ENCODE measurements at regions not wholly inside any gene's neighbourhood (a gene's known extent, or its start where the extent isn't known, plus 50 kb on each side); places are given as distances from the start of the nearest gene placed in this dataset.

DNA sequence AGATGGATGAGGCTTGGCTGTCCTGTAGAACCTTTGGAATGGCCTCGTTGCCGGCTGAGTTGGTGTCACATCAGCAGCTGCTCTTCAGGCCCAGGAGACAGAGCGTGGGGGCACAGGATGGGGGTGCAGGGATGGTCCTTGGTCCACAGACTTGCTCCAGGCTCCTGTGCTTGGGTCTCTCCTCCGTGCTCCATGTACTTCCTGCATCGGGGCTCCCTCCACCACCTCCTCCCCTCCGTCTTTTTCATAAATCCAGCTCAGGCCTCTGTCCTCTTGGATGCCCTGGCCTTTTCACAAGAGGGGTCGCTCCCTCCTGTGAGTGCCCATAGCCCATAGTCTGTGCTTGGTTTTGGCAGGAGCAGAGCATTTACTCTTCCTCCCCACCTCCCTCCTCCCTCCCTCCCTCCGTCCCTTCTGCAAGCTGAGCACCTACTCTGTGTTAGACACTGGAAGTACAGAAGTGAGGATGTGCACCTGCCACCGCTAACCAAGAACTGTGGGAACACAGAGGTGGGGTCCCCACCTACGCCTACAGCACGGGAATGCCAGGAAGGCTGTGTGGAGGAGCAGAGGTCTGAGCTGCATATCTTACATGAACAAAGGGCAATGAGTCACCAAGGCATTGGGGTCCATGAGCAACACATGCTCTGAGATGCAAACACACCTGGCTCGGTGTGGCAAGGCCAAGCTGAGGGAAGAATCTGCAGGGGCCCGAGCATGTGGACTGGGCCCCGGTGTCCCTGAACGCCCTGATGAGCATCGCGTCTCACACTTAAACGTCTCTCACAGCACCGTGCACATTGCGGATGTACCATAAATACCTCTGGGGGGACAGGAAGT lies 458.7 kb upstream of the HS6ST1 start:
- DNase-seq (ENCODE audit: low read depth) = no peak

DNA sequence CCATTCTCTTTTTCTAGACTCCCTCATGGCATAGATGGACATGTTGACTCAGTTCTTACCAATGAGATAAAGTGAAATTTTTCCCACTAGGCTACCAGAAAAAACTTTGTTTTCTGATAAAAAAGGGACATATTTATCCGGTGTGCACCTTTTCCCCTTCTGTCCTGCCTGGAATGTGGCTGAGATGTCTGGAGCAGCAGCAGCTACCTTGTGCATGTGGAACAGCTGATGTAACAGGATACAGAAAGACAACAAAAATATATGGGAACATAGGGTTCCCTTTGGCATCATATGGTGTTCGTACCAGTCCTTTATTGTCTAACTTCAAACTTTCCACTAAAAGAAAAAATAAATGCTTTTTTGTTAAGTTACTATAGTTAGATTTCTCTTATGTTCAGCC lies 460.2 kb upstream of the HS6ST1 start:
- DNase-seq (ENCODE audit: low read depth) = no peak

DNA sequence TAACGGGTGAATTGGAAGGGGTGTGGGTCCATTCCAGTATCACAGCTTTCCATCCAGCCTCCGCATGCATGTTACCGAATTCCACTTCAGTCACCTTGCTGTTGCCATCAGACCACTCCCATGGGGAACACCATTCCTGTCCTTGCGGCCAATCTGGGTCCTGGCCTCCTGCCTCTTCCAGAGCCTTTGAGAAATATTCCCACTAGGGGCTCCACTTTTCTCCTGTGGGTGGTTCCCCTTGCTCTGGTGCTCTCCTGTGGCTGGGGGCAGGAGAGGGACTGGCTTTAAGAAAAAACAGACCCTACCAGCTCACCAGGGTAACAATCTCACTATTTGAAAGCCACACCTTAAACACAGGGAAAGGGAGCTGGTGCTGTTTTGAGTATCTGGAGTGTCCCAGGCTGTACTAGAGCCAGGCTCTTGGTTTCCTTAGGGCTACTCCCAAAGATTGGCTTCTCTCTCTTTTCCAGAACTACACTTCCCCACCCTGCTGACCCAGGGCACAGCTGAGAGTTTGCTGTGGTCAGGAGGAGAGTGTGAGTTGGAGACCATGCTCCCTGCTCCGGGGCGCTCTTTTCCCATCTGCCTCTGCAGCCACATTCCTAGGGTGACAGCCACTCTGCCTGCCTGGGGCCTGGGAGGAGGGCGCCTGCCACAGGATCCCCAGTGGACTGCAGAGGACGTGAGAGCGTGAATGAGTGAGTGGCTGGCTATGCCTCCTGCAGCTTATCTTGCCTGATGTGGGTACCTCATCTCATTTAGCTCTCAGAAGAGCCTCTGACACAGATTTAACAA lies 460.8 kb upstream of the HS6ST1 start:
- DNase-seq (ENCODE audit: low read depth) = no peak

DNA sequence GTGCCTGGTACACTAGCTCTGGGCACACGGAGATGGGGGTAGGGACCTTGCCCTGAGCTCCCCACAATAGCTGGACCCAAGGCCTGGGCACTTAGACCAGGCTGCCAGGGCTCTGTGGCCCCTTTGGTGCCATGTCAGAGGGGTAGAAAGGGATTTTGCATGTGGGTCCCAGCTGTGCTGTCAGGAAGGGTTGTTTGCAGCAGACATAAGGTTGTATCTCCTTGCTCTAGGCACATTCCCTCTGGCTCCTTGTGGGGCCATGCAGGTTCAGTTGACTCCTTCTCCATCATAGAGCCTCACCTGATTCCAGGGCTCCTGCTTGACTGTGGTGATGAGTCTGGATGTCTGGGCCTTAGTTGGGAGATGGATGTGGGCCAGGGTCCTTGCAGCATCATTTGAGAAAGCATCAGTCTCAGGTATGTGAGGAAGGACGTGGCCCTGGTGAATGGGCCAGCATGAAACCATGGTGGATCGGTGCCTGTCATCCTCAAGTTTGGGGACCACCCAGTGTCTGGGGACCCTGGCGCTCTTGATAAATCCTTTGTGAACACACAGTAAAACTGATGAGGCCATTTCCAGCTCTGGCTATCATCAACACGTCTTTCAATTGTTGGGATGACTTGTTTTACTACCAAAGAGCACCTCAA lies 461.9 kb upstream of the HS6ST1 start:
- no peak for DNase-seq (ENCODE audit: low read depth)

DNA sequence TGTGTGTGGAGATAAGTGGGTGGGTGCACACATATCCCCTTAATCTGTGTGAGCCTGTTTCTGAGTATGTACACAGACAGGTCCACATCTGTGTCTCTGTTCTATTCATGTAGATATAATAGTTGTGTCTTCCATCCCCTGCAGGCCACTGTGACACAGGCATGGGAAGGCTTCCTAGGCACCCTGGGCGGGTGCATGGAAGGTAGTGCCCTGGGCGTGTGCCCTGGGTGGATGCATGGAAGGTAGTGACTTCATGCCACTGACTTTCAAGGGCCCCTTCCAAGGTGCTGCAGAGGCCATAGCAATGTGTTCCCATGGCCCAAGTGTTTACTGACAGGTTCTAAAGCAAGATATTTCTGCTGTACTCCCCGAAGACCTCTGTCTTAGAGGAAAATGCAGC lies 462.5 kb upstream of the HS6ST1 start:
- DNase-seq (ENCODE audit: low read depth) = no peak

DNA sequence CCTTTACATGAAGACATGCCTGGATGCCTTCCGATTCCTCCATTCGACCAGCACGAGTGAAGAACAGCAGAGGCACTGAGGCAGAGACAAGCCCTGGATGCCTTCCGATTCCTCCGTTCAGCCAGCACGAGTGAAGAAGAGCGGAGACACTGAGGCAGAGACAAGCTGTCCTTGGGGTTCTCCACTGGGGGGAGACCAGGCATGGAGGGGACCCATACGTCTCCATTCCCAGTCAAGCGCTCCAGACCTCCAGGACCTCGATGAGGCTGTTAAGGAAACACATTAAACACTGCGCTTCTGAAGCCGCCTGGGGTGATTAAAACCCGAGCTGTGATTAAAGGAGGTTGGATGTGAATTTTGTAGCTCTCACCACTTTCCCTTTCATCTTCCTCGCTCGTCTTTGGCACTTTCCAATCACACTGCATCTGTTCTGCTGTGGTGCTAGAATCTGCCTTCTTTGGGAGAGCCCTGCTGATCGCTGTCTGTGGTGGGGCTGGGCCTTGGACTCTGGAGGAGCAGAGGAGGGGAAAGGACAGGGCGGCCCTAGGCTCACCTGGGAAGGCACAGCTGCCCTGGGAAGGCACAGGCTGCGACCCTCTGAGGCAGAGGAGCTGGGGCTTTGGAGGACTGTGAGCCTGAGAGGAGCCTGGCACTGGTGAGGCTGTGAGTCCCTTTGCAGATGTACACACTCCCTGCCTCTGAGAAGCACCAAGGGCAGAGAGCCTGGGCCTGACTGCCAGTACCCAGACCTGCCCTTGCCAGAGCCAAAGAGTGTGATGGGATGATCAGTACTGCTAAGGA lies 463.1 kb upstream of the HS6ST1 start:
- DNase-seq (ENCODE audit: low read depth) = no peak

DNA sequence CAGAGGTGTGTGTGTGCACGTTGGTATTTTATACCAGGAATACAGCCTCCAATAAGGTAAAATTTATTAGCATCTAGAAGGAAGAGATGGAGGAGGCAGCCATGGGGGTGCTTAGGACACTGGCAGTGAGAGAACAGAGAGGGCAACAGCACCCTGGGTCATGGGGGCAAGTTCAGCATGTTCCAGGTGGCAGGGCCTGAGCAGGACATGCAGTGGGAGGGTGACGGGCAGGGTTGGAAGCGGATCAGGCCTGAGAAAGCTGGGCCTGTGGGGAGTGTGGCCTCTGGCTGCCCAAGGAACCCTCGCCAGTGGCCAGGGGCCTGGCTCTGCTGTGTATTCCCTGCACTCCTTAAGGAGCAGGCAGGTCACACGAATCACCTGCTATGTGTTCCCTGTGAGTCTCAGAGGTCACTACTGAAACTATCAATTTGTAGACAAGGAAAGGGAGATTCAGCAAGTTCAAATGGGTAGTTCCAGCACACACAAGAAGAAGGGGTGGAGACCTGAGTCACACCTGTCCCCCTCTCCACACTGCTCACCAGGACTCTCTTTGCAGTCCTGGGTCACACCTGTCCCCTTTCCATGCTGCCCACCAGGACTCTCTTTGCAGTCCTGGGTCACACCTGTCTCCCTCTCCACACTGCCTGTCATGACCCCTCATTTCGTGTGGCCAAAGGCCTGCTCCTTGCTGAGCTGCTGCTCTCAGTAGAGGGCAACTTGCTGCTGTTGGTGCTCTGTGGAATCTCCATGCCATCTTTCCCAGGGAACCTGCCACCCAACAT lies 463.9 kb upstream of the HS6ST1 start:
- no peak for DNase-seq (ENCODE audit: low read depth)

DNA sequence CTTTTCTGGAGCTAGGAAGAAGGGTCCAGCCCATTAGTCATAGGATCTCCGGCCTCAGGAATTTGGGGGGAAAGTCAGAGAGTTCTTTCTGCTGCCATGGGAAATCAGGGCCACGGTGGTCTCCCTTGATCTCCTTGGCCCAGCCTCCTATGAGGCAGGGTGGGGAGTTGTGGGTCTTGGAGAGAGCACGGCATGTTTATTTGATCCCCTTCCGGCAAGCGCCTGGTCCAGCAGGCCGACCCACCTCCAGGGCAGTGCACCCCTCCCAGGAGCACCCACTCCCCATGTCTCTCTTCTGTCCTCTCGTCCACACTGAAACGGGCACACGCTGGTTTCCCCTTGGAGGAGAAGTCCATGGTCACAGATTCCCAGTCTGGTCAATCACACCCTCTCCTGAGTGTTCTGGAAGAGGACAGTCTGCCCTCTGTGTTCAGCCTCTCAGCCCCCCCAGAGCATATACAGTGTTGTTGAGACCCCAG lies 464.6 kb upstream of the HS6ST1 start:
- no peak for DNase-seq (ENCODE audit: low read depth)

DNA sequence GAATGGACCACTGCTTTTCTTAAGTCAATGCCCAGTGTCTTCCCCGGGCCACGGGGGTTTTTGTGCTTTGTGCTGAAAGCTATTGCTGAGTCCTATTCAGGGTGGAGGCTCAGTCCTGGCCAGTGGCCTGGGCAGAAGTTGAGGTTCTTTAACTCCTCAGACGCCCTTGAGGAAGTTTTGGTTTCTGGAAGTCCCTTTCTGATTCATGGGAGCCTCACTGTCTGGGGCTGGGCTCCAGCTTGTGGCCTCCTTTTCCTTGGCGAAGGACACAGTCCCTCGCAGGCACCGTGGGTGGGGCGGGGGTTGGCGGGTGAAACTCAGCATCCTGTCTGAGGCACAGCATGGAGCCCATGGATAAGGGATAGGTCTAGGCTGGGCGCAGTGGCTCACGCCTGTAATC lies 465.2 kb upstream of the HS6ST1 start:
- DNase-seq (ENCODE audit: low read depth) = no peak

DNA sequence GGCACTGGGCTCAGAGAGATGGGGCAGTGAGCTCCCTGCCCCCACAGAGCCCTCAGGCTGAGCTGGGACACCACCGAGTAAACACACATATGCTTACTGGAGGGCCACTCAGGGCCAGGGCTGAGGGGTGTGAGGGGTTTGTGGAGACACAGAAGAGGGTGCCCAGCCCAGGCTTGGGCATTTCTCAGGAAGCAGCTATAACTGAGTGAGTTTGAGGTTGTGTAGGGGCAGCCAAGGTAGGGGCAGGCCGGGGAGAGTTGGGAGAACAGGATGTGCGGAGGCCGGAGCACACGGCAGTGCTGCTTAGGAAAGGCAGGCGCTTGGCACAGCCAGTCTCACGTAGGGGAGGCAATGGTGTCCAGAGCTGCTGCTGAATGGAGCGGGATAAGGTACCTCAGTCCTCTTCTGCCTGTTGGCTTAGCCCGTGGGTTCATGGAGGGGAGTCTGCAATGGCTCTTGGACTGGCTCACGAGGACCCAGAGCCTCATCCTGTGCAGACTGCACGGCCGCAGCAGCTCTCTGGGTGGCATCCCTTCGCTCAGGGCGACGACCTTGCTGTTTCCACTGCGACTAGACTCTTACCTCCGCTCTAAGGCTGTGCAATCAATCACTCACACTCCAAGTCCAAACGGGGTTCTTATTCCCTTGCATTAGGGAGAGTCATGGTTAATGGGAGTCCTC lies 466.1 kb upstream of the HS6ST1 start:
- no peak for DNase-seq (ENCODE audit: low read depth)

DNA sequence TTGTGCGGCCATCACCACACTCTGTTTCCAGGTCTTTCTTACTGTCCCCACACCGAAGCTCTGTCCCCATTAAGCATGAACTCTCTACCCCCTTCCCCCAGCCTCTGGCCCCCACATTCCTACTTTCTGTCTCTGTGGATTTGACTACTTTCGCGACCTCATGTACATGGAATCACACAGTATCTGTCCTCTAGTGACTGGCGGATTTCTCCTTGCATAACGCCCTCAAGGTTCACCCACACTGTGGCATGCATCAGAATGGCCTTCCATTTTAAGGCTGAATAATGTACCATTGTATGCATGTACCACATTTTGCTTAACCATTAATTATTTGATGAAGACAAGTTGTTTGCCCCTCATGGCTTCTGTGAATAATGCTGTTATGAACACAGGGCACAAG lies 467.6 kb upstream of the HS6ST1 start:
- no peak for DNase-seq (ENCODE audit: low read depth)

DNA sequence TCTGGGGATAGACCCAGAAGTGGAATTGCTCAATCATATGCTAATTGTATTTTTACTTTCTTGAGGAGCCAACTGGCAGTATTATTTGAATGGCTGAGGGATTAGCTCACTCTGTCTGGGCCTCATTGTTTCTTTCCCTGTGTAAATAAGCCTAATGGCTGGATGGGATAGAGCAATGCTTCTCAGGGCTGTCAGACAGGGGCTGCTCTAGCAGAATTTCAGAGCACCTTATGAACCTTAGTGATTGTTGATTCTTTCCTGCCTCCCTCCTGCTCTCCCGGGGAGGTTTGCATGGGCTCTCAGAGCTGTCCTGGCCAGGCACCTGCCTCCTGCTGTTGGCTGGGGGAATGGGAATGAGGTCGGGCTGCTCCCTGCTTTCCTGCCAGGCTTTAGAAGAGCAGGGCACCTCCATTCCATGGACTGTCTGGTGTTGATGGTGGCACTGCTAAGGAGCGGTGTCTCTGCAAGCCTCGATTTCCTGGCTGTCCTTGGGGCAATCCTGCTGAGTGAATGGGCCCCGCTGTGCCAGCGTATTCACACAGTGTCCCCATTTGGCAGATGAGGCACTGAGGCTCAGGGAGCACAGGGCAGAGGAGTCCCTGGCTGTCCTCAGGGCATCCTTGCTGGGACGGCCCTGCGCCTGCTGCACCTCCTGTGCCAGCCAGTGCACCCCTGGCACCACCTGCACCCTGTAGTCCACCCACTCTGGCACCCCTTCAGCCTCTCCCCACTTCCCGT lies 468.2 kb upstream of the HS6ST1 start:
- DNase-seq (ENCODE audit: low read depth) = no peak

DNA sequence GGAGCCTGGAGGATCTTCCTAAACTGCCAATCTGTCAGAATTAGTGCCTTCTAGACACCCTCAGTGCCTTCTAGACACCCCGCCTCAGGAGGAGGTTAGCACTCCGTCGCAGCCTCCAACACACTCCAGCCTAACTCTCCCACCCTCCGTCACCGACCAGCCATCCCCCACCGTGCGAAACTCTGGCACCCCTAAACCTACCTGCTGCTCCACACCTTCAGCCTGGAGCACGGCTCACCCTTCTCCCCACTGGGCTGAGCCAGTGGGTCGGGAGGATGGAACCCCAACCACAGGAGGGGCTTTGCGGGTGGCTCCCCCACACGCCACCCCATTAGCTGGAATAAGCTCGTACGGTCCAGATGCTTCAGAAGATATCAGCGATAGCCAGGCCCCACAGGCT lies 468.9 kb upstream of the HS6ST1 start:
- no peak for DNase-seq (ENCODE audit: low read depth)

DNA sequence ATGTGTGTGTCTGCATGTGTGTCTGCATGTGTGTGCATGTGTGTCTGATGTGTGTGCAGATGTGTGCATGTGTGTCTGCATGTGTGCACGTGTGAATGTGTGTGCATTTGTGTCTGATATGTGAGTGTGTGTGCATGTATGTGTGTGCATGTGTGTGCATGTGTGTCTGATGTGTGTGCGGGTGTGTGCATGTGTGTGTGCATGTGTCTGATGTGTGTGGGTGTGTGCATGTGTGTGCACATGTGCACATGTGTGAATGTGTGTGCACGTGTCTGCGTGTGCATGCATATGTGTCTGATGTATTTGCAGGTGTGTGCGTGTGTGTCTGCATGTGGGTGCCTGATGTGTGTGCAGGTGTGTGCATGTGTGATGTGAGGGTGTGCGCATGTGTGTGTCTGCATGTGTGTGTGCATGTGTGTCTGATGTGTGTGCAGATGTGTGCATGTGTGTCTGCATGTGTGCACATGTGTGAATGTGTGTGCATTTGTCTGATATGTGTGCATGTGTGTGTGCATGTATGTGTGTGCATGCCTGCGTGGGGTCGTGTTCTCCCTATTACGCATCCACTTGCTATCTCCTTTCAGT lies 470.1 kb upstream of the HS6ST1 start:
- DNase-seq (ENCODE audit: low read depth) = no peak

DNA sequence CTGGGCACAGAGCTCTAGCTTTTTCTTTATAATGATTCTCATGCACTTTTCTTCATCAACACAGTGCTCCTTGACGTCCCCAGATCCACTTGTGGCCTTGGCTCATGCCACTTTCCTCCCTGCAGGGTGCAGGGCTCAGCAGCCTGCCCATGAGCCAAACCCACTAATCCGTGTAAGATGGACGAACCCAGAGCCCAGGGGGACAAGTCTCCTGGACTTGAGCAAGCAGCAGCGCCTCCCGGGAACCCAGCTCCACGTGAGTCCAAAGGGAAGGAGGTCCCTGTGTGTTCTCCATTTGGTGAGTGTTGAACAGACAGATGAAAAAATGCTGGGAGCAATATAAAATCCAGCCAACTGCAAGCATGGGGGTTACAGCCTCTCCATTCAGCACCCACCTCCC lies 470.6 kb upstream of the HS6ST1 start:
- DNase-seq (ENCODE audit: low read depth) = no peak

DNA sequence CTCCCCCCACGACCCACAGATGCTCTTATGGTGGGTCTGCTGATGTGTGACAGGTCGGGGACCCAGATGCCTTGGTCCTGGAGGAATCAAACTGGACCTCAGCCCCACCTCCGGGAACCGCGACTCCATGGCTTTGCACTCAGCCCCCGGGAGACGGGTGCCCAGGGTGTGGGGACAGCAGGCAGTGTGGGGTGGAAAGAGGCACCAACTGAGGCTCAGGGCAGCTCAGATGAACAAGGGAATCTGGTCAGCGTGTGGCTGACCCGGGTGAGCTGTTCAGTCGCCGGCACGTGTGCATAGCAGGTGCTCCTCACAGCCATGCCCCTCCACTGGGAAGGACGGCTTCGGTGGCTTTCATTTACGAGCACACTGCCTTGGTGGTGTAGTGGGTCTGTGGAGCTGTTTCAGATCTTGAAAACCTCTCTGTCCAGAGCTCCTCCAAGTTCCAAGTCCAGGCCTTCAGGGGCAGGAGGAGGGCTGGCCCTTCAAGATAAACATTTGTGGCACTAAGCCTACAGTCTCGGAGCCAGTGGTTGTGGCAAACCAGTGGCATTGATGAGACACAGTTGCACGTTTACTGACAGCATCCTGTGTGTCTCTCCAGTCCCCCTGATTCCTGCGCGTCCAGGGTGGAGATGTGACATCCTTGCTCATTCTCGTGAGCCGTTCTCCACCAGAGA lies 471.2 kb upstream of the HS6ST1 start:
- no peak for DNase-seq (ENCODE audit: low read depth)

DNA sequence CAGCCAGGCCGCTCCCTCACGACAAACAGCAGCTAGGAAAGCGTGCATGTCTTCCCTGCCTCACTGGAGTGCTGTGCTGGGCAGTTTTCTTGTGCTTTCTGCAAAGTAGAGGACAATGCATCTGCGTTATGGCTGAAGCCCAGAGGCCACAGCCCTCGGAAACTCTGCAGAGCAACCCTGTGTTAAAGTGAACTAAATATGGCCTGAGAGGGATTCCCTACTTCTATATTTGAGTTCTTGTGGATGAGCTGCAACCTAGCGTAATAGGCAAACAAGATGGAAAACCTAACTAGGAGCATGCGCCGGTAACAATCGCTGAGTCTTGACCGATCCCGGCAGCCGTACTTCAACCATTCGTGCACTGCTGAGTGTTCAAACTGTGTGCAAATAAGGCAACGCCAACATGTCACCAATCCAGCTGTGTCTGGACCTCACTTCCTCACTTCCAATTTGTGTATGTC lies 471.9 kb upstream of the HS6ST1 start:
- no peak for DNase-seq (ENCODE audit: low read depth)

DNA sequence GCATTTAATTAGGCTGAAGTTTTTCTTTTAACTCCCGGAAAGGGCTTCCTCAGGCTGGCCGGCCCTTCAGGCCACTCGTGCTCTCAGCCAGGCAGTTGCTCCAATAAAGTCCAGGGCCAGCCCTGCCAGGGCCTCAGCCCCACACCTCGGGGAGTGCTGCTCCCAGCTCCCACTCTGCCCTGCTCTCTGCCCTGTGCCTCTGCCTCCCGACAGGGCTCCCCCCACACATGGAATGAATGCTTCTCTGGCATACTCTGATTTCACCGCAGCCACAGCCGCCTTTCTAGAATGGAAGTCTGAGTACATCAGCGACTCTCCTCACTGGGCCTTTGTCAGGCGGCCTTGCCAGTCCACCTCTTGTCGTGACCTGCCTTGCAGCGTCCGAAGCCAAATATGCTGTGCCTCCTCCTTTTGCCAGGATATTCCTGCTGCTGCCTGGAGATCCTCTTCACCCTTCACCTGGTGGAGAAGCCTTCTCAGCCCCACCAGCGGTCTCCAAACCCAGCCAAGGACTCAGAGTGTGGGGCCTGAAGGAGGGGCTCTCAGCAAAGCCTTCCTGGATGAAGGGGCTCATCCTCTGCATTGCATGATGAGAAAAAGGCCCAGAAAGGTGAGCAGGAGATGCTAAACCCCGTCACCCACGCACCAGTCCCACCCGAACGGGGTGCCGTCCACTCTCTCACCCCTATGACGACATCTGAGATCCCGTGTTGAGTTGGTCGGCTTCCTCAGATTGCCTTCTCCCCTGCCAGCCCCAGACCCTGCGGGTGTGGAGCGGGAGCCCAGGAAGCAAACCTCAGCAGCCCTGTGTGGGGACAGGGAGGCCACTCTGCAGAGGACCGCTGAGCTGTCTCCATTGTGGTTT lies 472.7 kb upstream of the HS6ST1 start:
- no peak for DNase-seq (ENCODE audit: low read depth)
